ENCODE measurements at regions not wholly inside any gene's neighbourhood (a gene's known extent, or its start where the extent isn't known, plus 50 kb on each side); places are given as distances from the start of the nearest gene placed in this dataset.
"Not testable (repeated sequence)": the region's sequence is repeated elsewhere in the genome, so short reads cannot be mapped to it uniquely, and the experiment has no call there.

GRCh38 chr12:63023926-63024325 is 89.0 kb upstream of the PPM1H start:
- no peak overlapping the region for H3K4me3 Mint-ChIP-seq
- H3K27ac Mint-ChIP-seq: no peak overlapping the region
- no peaks in the 10 kb centered on the region for H3K27me3 Mint-ChIP-seq
- H3K36me3 Mint-ChIP-seq: peaks cover 1% of the 10 kb centered on the region
- H3K4me1 Mint-ChIP-seq: peaks cover 0 to 1% (median 0%) of the 10 kb centered on the region in 3 donors
- H3K9me3 Mint-ChIP-seq: peaks cover 0 to 2% (median 0%) of the 10 kb centered on the region in 3 donors

- Mint-ChIP-seq H3K27ac (no peak overlapping the region), H3K36me3 (peaks cover 1% of the 10 kb centered on the region), H3K9me3 (no peaks in the 10 kb centered on the region), H3K4me1 (peaks cover 0 to 1% (median 0%) of the 10 kb centered on the region in 3 donors), H3K27me3 (peaks cover 3% of the 10 kb centered on the region), H3K4me3 (no peak overlapping the region)
Observed at GRCh38 chr12:63021116-63021515, 86.2 kb upstream of the PPM1H start.

- H3K9me3 Mint-ChIP-seq: no peaks in the 10 kb centered on the region
- peaks cover 1% of the 10 kb centered on the region for H3K36me3 Mint-ChIP-seq
- H3K27ac Mint-ChIP-seq: no peak overlapping the region
- no peak overlapping the region for H3K4me3 Mint-ChIP-seq
- H3K4me1 Mint-ChIP-seq: peaks cover 0 to 1% (median 0%) of the 10 kb centered on the region in 3 donors
- H3K27me3 Mint-ChIP-seq: peaks cover 4% of the 10 kb centered on the region
Observed at GRCh38 chr12:63020269-63020668, 85.3 kb upstream of the PPM1H start.

DNA sequence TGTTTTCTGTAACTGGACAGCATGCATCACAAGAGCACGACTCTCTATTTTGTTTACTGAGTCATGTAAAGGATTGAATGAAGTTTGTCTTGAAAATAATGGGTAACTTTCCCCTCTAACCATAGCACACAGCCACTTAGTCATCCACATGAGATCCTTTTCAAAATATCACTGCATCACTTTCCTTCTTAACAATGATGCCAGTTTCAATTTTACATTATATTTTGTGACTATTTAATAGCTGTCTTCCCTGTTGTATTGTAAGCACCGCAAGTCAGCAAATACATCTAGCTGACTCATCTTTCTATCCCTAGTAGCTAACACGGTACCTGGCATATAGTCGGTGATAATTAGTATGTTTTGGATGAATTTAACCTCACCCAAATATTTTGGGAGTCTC is 83.3 kb upstream of the PPM1H start:
- Mint-ChIP-seq H3K9me3 (no peaks in the 10 kb centered on the region), H3K36me3 (no peaks in the 10 kb centered on the region), H3K27ac (no peak overlapping the region), H3K4me3 (no peak overlapping the region), H3K4me1 (peaks cover 0 to 1% (median 0%) of the 10 kb centered on the region in 3 donors), H3K27me3 (peaks cover 4% of the 10 kb centered on the region)

DNA sequence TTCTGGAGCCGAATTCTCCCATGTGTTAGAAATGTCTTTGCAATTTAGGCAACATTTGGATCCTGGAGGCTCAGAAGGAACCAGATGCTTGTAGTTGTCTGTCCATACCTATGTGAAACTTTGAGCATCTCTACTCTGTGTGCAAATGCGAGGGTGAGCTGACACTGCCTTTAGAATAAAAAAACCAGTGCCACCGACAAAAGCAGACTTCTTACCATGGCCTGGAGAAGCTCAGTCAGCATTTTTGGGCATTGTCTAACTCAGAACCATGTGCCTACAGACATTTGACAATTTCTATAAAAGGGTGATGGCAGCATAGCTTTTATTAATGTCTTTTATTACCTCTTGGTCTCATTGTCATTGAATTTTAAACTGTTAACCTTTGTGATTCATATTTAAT is 78.4 kb upstream of the PPM1H start:
- no peaks in the 10 kb centered on the region for H3K9me3 Mint-ChIP-seq
- H3K36me3 Mint-ChIP-seq: no peaks in the 10 kb centered on the region
- H3K27me3 Mint-ChIP-seq: peaks cover 5% of the 10 kb centered on the region
- no peak overlapping the region for H3K4me3 Mint-ChIP-seq
- no peak overlapping the region for H3K27ac Mint-ChIP-seq
- no peaks in the 10 kb centered on the region for H3K4me1 Mint-ChIP-seq

GRCh38 chr12:63010698-63011097 is 75.7 kb upstream of the PPM1H start:
- H3K4me3 Mint-ChIP-seq: no peak overlapping the region
- H3K36me3 Mint-ChIP-seq: no peaks in the 10 kb centered on the region
- no peaks in the 10 kb centered on the region for H3K4me1 Mint-ChIP-seq
- H3K9me3 Mint-ChIP-seq: no peaks in the 10 kb centered on the region
- no peak overlapping the region for H3K27ac Mint-ChIP-seq
- H3K27me3 Mint-ChIP-seq: peaks cover 5% of the 10 kb centered on the region

DNA sequence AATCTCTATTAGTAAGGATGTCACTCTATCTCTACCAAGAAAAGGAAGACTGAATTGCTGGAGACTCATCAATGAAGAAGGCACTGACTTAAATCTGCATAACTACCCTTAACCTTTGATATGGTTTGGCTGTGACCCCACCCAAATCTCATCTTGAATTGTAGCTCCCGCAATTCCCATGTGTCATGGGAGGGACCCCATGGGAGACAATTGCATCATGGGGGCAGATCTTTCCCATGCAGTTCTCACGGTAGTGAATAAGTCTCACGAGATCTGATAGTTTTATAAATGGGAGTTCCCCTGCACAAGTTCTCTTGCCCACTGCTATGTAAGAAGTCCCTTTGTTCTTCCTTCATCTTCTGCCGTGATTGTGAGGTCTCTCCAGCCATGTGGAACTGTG is 73.4 kb upstream of the PPM1H start:
- Mint-ChIP-seq H3K4me3 (no peak overlapping the region), H3K36me3 (no peaks in the 10 kb centered on the region), H3K9me3 (peaks cover 0 to 2% (median 0%) of the 10 kb centered on the region in 3 donors), H3K4me1 (no peaks in the 10 kb centered on the region), H3K27me3 (peaks cover 4% of the 10 kb centered on the region), H3K27ac (no peak overlapping the region)

- H3K27me3 Mint-ChIP-seq: peaks cover 4% of the 10 kb centered on the region
- H3K36me3 Mint-ChIP-seq: no peaks in the 10 kb centered on the region
- H3K27ac Mint-ChIP-seq: no peak overlapping the region
- peaks cover 0 to 2% (median 0%) of the 10 kb centered on the region in 3 donors for H3K9me3 Mint-ChIP-seq
- H3K4me1 Mint-ChIP-seq: no peaks in the 10 kb centered on the region
- H3K4me3 Mint-ChIP-seq: no peak overlapping the region
Observed at GRCh38 chr12:63007726-63008125, 72.8 kb upstream of the PPM1H start.

GRCh38 chr12:63006536-63006935 is 71.6 kb upstream of the PPM1H start:
- Mint-ChIP-seq H3K4me3 (no peak overlapping the region), H3K4me1 (no peaks in the 10 kb centered on the region), H3K36me3 (no peaks in the 10 kb centered on the region), H3K9me3 (peaks cover 0 to 2% (median 2%) of the 10 kb centered on the region in 3 donors), H3K27me3 (peaks cover 4% of the 10 kb centered on the region), H3K27ac (no peak overlapping the region)

- peaks cover 0 to 2% (median 2%) of the 10 kb centered on the region in 3 donors for H3K9me3 Mint-ChIP-seq
- H3K4me1 Mint-ChIP-seq: no peaks in the 10 kb centered on the region
- H3K4me3 Mint-ChIP-seq: no peak overlapping the region
- peaks cover 2% of the 10 kb centered on the region for H3K27me3 Mint-ChIP-seq
- H3K27ac Mint-ChIP-seq: no peak overlapping the region
- no peaks in the 10 kb centered on the region for H3K36me3 Mint-ChIP-seq
Observed at GRCh38 chr12:63005382-63005781, 70.4 kb upstream of the PPM1H start.

DNA sequence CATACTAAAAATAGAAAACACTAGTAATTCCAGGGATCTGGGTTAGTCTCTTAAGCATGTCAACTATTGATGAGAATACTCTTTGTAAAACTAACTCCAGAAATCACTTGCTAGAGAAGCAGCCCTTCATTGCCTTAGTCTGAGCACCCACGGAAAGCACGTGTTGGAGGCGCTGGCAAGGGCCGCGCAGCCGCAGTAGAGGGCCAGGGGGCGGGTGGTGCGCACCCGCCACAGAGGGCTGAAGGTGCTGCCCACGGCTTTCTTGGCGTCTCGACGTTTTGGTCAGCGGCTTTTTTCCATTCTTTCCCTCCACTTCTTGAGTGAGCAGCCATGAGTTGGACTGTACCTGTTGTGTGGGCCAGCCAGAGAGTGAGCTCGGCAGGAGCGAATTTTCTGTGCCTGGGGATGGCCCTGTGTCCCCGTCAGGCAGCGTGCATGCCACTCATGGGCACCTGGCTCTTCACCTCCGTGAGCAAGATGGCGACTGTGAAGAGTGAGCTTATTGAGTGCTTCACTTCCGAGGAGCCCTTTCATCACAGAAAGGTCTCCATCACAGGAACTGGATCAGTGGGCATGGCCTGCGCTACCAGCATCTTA is 68.4 kb upstream of the PPM1H start:
- no peak overlapping the region for H3K4me3 Mint-ChIP-seq
- no peaks in the 10 kb centered on the region for H3K36me3 Mint-ChIP-seq
- H3K4me1 Mint-ChIP-seq: peaks cover 0 to 2% (median 0%) of the 10 kb centered on the region in 3 donors
- no peak overlapping the region for H3K27ac Mint-ChIP-seq
- peaks cover 3% of the 10 kb centered on the region for H3K27me3 Mint-ChIP-seq
- peaks cover 0 to 2% (median 2%) of the 10 kb centered on the region in 3 donors for H3K9me3 Mint-ChIP-seq

- H3K4me3 Mint-ChIP-seq, H3K27ac Mint-ChIP-seq, H3K27me3 Mint-ChIP-seq, H3K4me1 Mint-ChIP-seq, H3K9me3 Mint-ChIP-seq, H3K36me3 Mint-ChIP-seq: not testable (repeated sequence)
Observed at GRCh38 chr12:63002059-63002458, 67.1 kb upstream of the PPM1H start.

DNA sequence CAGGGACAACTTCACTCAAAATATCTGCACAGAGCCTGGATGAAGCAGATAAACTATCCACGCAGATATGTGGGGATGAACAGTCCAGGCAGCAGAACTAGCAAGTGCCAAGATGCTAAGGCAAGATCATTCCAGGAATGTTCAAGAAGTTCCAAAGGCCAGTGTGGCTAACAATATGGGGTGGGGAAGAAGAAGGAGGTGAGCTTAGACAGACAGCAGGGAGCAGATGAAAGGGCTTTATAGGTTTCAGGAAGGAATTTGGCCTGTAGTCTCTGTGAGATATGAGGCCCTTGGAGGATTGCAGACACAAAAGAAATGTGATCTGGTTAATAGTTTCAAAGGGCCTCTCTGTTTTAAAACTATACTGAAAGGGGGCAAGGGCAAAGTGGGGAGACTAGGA is 63.5 kb upstream of the PPM1H start:
- Mint-ChIP-seq H3K36me3 (no peaks in the 10 kb centered on the region), H3K9me3 (peaks cover 0 to 4% (median 0%) of the 10 kb centered on the region in 3 donors), H3K27ac (no peak overlapping the region), H3K4me1 (peaks cover 0 to 2% (median 0%) of the 10 kb centered on the region in 3 donors), H3K27me3 (peaks cover 3% of the 10 kb centered on the region), H3K4me3 (no peak overlapping the region)

GRCh38 chr12:62995097-62995496 is 60.1 kb upstream of the PPM1H start:
- peaks cover 0 to 2% (median 2%) of the 10 kb centered on the region in 3 donors for H3K9me3 Mint-ChIP-seq
- peaks cover 3% of the 10 kb centered on the region for H3K36me3 Mint-ChIP-seq
- H3K4me1 Mint-ChIP-seq: peaks cover 0 to 2% (median 0%) of the 10 kb centered on the region in 3 donors
- H3K4me3 Mint-ChIP-seq: no peak overlapping the region
- peaks cover 3% of the 10 kb centered on the region for H3K27me3 Mint-ChIP-seq
- H3K27ac Mint-ChIP-seq: no peak overlapping the region

DNA sequence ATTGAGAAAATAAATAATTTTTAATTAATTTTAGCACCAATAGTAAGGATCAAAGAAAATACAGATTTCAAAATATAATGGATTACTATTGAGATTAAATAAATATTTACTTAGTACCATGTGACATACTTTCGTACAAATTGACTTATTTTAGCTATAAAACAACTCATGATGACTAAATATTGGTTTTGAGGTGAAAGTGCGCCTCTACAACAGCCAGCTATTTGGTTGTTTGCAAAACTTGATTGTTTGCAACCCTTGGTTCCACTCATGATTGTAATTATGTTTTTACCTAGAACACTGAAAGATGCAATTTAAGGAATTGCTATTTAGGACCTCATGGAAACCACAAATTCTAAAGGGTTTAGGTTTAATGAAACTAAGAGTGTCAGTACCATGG is 51.9 kb upstream of the PPM1H start:
- Mint-ChIP-seq H3K4me1 (no peaks in the 10 kb centered on the region), H3K36me3 (no peaks in the 10 kb centered on the region), H3K9me3 (peaks cover 0 to 4% (median 4%) of the 10 kb centered on the region in 3 donors), H3K4me3 (no peak overlapping the region), H3K27me3 (no peaks in the 10 kb centered on the region), H3K27ac (no peak overlapping the region)
